Endothelial cell of umbilical vein (primary cell): ENCODE measurements at regions not wholly inside any gene's neighbourhood (a gene's known extent, or its start where the extent isn't known, plus 50 kb on each side); places are given as distances from the start of the nearest gene placed in this dataset.

Experiments
- BruUV-seq: library from RNA; stranded (reverse); fragments of 400-500 nt; replicated peaks from 2 replicates; lab custom pipeline; 2021; lab: Mats Ljungman, UMichigan
- CTCF ChIA-PET: fragments of 300-600, 350-600 bp; sonication (Branson Sonifier 250); formaldehyde crosslinking; loops from one replicate; lab custom pipeline; 2021; ENCODE audit warnings: antibody characterized with exemption, inconsistent platforms; lab: Charles Lee
- POLR2A ChIA-PET: fragments of 300-600, 350-600 bp; sonication (Branson Sonifier 250); formaldehyde crosslinking; loops from one replicate; lab custom pipeline; 2021; ENCODE audit warnings: antibody characterized with exemption, inconsistent platforms; lab: Charles Lee
- DNase-seq: peaks from one replicate; pipeline ENCODE4 v3.0.0-alpha.2; 2011; ENCODE audit warnings: low read depth, low spot score
- FAIRE-seq: peaks from 2 replicates; lab custom pipeline; 2011; peaks lifted over from hg19 to GRCh38; lab: Jason Lieb, UNC
- H2AFZ ChIP-seq: 2 replicates; pipeline ENCODE4 v1.6.0; 2012; ENCODE audit warnings: low read depth, low read length, control low read depth, inconsistent platforms
- H3K27ac ChIP-seq: 2 replicates; pipeline ENCODE4 v1.5.1; 2011; ENCODE audit warnings: low read depth, mild to moderate bottlenecking, control low read depth, low read length, moderate library complexity; ENCODE audit not compliant: insufficient read depth
- H3K27me3 ChIP-seq, 2 experiments: 2 replicates each; pipeline versions ENCODE4 v1.6.0 to v1.6.1; 2011; ENCODE audit warnings: low read length in 2 of 2, mixed read lengths in 1 of 2; ENCODE audit not compliant: control insufficient read depth in 2 of 2, insufficient read depth in 2 of 2
- H3K36me3 ChIP-seq, 2 experiments: 2 replicates in 1 of 2; 3 replicates in 1 of 2; pipeline ENCODE4 v1.5.1; 2011; ENCODE audit warnings: low read length in 2 of 2, mild to moderate bottlenecking in 1 of 2, moderate library complexity in 1 of 2; ENCODE audit not compliant: control insufficient read depth in 2 of 2, insufficient read depth in 2 of 2; ENCODE audit errors: extremely low read depth in 1 of 2
- H3K4me1 ChIP-seq: 3 replicates; pipeline ENCODE4 v1.5.1; 2011; ENCODE audit warnings: mild to moderate bottlenecking, low read length; ENCODE audit not compliant: control insufficient read depth, insufficient read depth; ENCODE audit errors: extremely low read depth
- H3K4me2 ChIP-seq: 2 replicates; pipeline ENCODE4 v1.6.1; 2011; ENCODE audit warnings: low read length, control low read depth, mixed read lengths; ENCODE audit not compliant: insufficient read depth
- H3K4me3 ChIP-seq, 3 experiments: fragments of 200-600 bp in 1 of 3; sonication (generic), shearing (Covaris generic) in 1 of 3; replicated peaks in 1 of 3; 2 replicates each; pipeline ENCODE4 v1.5.1; 2011 to 2016; ENCODE audit warnings: control low read depth in 3 of 3, low read length in 3 of 3, mild to moderate bottlenecking in 2 of 3, inconsistent platforms in 1 of 3, low read depth in 1 of 3, moderate library complexity in 1 of 3; ENCODE audit not compliant: insufficient read depth in 1 of 3
- H3K79me2 ChIP-seq: 2 replicates; pipeline ENCODE4 v1.6.0; 2012; ENCODE audit warnings: low read length, inconsistent platforms; ENCODE audit not compliant: control insufficient read depth, insufficient read depth
- H3K9ac ChIP-seq: replicated peaks from 2 replicates; pipeline ENCODE3; 2011; ENCODE audit warnings: low read length, control low read depth; ENCODE audit not compliant: insufficient read depth; ENCODE audit errors: extremely low read depth
- H3K9me1 ChIP-seq: replicated peaks from 3 replicates; pipeline ENCODE4 v1.6.0; 2011; ENCODE audit warnings: mild to moderate bottlenecking, low read length; ENCODE audit not compliant: control insufficient read depth, insufficient read depth; ENCODE audit errors: extremely low read depth
- H3K9me3 ChIP-seq: replicated peaks from 2 replicates; pipeline ENCODE4 v1.5.1; 2012; ENCODE audit warnings: low read length, inconsistent platforms; ENCODE audit not compliant: control insufficient read depth, insufficient read depth
- H4K20me1 ChIP-seq: replicated peaks from 2 replicates; pipeline ENCODE3; 2011; ENCODE audit warnings: mild to moderate bottlenecking, low read length; ENCODE audit not compliant: control insufficient read depth, insufficient read depth; ENCODE audit errors: extremely low read depth
- EZH2 ChIP-seq: IDR thresholded peaks from 2 replicates; pipeline ENCODE4 v1.6.1; 2012; ENCODE audit warnings: borderline replicate concordance, low read depth, mild to moderate bottlenecking, moderate library complexity, low read length, inconsistent platforms; ENCODE audit not compliant: severe bottlenecking
- FOS ChIP-seq: IDR thresholded peaks from 2 replicates; pipeline ENCODE4 v1.6.1; 2011; ENCODE audit warnings: mild to moderate bottlenecking, low read length, moderate library complexity, borderline replicate concordance; ENCODE audit not compliant: insufficient read depth
- GATA2 ChIP-seq: IDR thresholded peaks from 2 replicates; pipeline ENCODE4 v1.7.0; 2011; ENCODE audit warnings: low read depth, mild to moderate bottlenecking, moderate library complexity, mixed read lengths, low read length; ENCODE audit not compliant: insufficient read length, insufficient read depth
- JUN ChIP-seq: IDR thresholded peaks from 2 replicates; pipeline ENCODE4 v1.6.1; 2011; ENCODE audit warnings: borderline replicate concordance, low read depth; ENCODE audit not compliant: insufficient read length, insufficient read depth
- MYC ChIP-seq: IDR thresholded peaks from one replicate; pipeline ENCODE4 v1.6.1; 2011; ENCODE audit warnings: mild to moderate bottlenecking, low read depth, low read length
- POLR2A ChIP-seq: IDR thresholded peaks from 2 replicates; pipeline ENCODE4 v1.6.1; 2012; ENCODE audit warnings: low read depth, mild to moderate bottlenecking, control low read depth, low read length
- POLR2AphosphoS5 ChIP-seq: IDR thresholded peaks from 2 replicates; pipeline ENCODE4 v1.6.1; 2012; ENCODE audit warnings: low read depth, mild to moderate bottlenecking, control low read depth, low read length, moderate library complexity; ENCODE audit not compliant: insufficient read depth
- dilution Hi-C: fragments of 300-500 bp; cut with MboI; formaldehyde crosslinking; loops from one replicate; pipeline ENCODE4 v1.15.0; 2019; ENCODE audit warnings: low sequenced_read_pairs; ENCODE audit not compliant: extremely low pct_ligation_motif_present
- intact Hi-C: fragments of 100-400 bp; cut with micrococcal nuclease; formaldehyde crosslinking; loops from one replicate; pipeline ENCODE4 v1.10.0; 2022
- TF ChIP-seq, protein P1 (sequence below), 2 donors: IDR thresholded peaks; 1 replicate in 1 of 2; 2 replicates in 1 of 2; pipeline ENCODE4 v1.5.1; 2011; ENCODE audit warnings: low read length in 2 of 2, mild to moderate bottlenecking in 2 of 2, moderate library complexity in 2 of 2, control low read depth in 1 of 2, inconsistent platforms in 1 of 2, low read depth in 1 of 2; ENCODE audit not compliant: insufficient read depth in 1 of 2; ENCODE audit errors: extremely low read depth in 1 of 2
- TF ChIP-seq, protein P2 (sequence below): IDR thresholded peaks from 2 replicates; pipeline ENCODE4 v1.6.1; 2011; ENCODE audit not compliant: insufficient read depth, insufficient read length

DNA sequence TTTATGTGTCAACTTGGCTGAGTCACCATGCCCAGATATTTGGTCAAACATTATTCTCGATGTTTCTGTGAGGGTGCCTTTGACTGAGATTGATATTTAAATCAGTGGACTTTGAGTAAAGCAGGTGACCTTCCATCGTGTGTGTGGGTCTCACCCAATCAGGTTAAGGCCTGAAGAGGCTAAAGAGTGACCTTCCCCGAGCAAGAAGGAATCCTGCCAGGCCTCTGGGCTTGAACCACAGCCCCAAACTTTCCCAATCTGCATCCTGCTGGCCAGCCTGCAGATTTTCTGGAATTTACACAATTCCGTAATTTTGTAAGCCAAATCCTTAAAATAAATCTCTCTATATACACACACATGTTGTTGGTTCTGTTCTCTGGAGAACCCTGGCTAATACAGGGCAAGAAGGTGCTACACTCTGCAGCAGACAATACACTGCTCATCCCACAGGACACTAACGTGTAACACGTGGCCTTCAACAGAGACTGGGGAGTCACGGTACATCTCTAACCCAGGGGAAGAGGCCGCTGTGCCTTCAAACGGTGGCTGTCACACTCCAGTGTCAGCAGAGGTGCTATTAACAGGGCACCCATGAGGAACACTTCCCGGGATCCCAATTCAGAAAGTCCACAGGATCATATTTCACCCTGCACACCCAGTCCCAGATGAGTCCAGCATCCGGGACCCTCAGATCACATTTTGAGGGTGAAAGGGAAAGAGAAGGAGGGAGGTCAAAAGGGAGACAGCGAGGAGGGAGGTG lies 113.1 kb upstream of the ID2 start:
- Histone ChIP-seq H3K9me3 (no peaks in the 10 kb centered on the region), H3K27ac (no peak overlapping the region), H4K20me1 (no peaks in the 10 kb centered on the region), H3K4me3 (no peak overlapping the region), H3K79me2 (no peaks in the 10 kb centered on the region), H2AFZ (no peak overlapping the region), H3K9ac (no peak overlapping the region), H3K4me2 (no peak overlapping the region), H3K9me1 (no peaks in the 10 kb centered on the region), H3K27me3 (no peaks in the 10 kb centered on the region), H3K36me3 (no peaks in the 10 kb centered on the region), H3K4me1 (no peaks in the 10 kb centered on the region)
- dilution Hi-C loops: no loop called here
- ChIA-PET POLR2A (no interaction called here), CTCF (interaction anchor here (0.5 kb wide), 1 partner anchor 15 kb away, joined by 3 read pairs; no protein-coding TSS in a partner anchor)
- intact Hi-C loops: no loop called here
- no TSS peak for BruUV-seq
- TF ChIP-seq MYC (no peak), POLR2AphosphoS5 (no peak), EZH2 (no peak), GATA2 (no peak), FOS (no peak), JUN (no peak), POLR2A (no peak)
- TF ChIP-seq, protein P1, sequence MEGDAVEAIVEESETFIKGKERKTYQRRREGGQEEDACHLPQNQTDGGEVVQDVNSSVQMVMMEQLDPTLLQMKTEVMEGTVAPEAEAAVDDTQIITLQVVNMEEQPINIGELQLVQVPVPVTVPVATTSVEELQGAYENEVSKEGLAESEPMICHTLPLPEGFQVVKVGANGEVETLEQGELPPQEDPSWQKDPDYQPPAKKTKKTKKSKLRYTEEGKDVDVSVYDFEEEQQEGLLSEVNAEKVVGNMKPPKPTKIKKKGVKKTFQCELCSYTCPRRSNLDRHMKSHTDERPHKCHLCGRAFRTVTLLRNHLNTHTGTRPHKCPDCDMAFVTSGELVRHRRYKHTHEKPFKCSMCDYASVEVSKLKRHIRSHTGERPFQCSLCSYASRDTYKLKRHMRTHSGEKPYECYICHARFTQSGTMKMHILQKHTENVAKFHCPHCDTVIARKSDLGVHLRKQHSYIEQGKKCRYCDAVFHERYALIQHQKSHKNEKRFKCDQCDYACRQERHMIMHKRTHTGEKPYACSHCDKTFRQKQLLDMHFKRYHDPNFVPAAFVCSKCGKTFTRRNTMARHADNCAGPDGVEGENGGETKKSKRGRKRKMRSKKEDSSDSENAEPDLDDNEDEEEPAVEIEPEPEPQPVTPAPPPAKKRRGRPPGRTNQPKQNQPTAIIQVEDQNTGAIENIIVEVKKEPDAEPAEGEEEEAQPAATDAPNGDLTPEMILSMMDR (IDR thresholded peaks at IDR 0.05; ENCODE audit: extremely low read depth in 1 of 2, insufficient read depth in 1 of 2, low read depth in 1 of 2, low read length in 2 of 2): no peak
- TF ChIP-seq, protein P2, sequence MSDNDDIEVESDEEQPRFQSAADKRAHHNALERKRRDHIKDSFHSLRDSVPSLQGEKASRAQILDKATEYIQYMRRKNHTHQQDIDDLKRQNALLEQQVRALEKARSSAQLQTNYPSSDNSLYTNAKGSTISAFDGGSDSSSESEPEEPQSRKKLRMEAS: no peak
- DNase-seq (no peak), FAIRE-seq (no peak)
